ENCODE measurements at regions not wholly inside any gene's neighbourhood (a gene's known extent, or its start where the extent isn't known, plus 50 kb on each side); places are given as distances from the start of the nearest gene placed in this dataset.
"Not testable (repeated sequence)": the region's sequence is repeated elsewhere in the genome, so short reads cannot be mapped to it uniquely, and the experiment has no call there.

DNA sequence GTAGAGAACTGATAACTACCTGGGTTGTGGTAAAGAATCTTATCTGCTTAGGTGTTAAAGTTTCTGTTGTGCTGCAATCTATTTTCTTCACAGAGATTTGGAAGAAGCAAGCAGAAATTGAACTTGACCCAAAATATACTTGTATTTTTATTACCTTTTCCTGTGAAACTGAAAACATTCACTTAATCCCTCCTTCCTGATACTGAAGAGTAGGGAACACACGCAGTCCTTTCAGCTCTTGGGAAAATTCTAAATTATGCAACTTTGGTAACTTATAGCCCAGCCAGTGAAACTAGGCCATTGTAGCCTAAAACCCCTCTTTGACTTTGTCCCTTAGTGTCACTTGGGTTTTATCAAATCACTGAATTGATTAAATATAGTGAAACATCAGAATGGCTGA, 128.4 kb upstream of the MEIS1 start:
- no peak for DNase-seq

DNA sequence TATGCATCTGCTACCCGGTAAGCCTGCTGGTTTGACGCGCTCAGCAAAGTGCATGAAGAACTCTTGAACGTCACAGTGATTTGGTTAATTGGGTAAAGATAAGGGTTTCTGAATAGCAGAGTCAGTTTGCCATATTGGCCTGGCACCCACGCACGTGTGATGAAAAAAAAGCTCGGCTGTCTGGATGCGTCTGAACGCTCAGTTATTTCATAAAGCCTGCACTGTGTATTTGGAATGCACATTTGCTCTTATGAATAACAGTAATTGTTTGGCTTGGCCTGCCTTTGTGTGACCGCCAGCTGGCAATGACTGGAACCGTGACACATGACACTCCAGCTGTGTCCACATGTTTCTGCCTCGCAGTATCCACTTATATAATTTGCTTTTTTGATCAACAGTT, 129.2 kb upstream of the MEIS1 start:
- no peak for DNase-seq

DNA sequence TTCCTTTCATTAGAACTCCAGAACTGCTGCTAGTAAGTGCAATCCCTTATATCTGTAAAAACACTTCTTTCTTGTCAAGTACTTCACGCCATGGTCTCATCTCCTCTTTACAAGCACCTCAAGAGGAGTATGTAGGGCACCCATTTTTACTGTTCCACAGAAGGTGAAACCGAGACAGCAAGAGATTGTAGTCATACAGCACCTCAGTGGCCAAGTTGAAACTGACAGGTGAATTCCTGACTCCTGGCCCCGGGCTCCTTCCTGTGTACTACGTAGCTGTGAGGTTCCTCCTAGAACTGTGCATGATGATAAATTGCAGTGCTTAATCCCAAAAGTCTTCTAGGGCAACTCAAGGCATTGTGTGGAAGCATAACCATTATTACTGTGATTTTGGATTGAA, 131.5 kb upstream of the MEIS1 start:
- no peak for DNase-seq

DNA sequence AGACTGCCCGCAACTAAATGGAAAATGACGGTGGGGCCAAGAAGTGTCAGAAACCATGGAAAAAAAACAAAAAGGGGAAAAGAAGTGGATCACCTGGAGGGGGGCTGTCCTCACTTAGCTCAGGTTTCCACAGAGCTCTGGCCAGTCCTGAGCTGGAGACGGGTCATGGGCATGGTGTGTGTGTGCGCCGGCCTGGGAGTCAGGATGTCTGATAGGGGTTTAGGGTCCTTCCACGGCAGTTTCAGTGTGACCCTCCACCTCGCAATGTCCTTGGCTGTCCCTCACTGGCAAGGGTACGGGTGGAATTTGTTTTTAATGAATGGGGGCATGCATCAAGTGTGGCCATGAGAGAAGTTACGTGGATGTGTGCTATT, 133.2 kb upstream of the MEIS1 start:
- DNase-seq, result no peak

DNA sequence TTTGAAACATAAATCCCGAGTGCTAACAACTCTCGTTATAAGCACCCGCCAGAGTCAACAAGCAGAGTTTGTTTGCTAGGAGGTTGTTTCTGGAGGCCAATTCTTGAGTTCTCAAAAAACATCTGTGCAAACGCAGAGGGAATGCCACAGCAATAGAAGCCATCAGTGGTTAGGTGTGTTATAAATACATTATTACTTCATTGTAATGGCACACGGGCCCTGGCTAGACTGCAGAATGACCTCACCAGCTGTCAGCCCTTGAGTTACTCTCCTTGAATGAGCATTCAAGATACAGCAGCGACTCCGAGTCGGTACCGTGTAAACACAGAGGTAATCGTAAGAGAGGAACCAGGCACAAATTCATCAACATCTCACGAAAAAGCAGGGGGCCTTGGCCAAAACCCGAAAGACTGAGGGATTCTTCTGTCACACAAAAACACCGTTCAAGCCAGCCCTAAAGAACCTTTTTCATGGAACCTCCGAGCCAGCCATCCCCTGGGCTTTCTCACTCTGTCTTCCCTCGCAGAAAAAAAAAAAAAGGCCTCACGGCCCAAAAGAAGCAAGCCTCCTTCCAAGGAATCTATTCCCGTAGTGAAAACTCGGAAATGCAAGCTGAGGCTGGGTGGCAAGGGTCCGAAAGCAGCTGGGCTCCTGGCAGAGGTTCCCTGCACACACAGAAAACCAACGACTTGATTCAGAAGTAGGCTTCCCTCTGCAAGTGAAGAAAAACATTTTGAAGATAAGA, 133.7 kb upstream of the MEIS1 start:
- DNase-seq, result no peak

DNA sequence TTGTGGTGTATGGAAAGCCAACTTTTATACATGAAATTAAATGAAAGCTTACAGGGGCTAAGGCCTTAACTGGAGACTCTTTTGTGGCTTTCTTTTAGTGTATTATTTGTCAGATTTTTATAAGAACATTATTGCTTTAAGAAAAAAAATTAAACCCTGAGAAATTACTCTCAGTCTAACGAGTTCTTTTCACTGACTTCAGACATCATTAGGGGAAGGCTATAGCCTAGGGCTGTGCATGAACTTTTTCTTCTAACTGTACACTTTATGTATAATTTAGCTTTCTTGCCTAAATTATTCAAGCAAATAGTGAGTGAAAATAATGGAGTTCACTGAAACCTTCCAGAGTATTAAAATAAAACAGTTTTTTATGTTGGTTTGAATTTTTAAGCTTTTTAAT, 151.1 kb upstream of the MEIS1 start:
- no peak for DNase-seq

DNA sequence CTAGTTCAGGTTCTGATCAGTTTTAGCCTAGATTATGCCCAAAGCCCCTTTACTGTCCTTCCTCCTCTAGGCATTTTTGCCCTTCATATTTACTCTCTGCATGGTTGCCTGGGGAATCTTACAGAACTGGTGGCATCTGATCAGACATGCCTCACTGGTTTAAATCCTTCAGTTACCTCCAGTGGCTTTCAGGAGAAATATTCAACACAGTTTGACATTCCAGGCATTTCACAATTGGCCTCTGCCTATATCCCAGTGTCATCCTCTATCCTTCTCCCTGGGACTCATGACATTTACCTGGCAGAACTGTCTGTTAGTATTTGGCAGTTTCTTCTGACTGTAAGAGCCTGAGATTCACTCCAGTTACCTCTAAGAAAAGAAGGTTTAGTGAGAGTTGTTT, 152.9 kb upstream of the MEIS1 start:
- DNase-seq, result no peak

DNA sequence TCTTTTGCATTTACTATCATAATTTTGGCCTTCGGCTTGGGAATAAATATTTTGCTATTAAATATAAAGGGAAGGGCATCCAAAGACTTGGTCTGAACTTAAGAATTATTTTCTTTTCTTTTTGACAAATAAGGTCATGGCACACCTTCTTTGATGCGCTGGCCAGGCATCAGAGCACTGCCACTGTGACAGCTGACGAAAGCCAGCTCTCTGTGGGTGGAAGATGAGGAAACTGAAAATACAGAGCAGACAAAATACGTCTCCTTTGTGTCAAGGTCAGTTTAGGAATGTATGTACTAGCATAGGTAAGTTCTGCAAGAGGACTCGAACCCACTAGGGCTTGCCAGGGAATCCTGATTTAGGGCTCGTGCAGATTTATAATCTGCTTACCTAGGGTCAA, 155.9 kb upstream of the MEIS1 start:
- no peak for DNase-seq

DNA sequence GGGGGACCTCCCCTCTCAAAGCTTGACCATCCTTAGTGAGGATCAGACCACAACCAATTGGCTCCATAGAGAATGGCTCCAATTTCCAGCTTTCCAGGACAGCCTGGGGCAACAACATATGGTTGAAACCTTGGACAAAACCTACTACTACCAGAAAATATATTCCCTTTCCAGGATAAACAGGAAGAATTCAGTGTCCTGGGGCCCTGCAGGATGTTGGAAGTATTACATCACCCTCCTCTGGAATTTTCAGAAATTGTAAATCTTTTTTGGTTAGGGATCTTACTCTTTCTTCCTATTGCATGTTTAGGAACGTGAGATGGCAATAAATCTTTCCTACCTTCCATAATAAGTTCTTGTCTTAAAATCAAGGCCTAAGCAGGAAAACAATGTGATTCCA, 158.9 kb upstream of the MEIS1 start:
- no peak for DNase-seq

DNA sequence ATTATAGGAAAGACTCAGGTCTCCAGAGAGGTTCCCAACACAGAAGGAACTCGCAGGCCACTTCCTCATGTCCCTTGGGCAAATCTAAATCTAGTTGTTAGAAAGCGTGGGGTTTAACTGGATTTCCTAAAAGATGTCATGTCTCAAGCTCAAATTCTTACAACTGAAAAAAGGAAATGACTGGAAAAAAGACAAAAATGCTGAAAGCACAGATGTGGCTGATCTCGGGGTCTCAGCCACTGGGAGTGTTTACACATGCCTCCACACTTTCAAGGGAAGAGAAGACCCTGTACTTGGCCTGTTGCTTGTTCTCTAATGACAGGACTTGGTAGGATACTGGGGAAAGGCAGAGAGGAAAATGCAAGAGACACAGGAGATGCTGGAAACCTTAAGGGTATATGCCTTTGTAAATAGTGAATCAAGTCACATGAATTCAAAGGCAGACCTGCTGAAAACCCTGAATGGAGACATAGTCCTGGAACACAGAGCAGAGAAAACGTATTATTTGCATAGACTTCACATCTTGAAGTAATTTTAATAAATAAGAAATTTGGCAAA, 160.9 kb upstream of the MEIS1 start:
- no peak for DNase-seq

DNA sequence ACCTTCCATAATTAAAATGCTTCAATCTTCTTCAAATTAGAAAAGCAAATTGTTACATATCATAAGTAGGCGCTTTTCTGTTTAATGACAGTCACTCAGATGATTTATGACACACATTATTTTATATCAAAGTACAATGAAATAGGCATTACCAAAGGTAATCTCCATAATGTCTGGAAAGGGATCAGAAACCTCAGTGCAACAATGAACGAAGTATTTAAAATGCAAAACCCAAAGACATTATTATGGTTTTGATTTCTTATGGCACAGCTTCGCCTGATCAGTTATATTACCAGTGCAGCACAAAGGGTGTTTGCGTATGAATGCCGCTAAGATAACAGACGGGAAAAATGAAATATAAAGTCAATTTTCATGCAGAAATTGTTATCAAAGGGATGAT, 162.2 kb upstream of the MEIS1 start:
- no peak for DNase-seq

DNA sequence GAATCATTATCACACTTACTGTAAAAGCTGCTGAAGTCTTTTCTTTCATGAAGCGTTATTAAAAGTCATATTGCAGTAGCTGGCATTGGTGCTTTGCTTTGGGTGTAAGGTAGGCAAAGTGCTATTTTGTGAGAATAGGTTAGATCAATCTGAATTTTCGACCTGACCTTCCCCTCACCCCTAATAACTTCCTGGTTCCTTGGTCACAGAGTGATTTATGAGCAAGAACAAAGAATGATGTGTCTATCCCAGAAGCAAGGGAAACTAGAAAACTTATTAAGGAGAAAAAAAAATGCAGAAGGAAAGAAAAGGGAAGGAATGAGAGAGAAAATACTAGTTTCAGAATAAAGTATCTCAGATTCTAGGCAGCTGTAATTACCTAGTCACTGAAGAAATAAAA, 163.1 kb upstream of the MEIS1 start:
- DNase-seq, result no peak

DNA sequence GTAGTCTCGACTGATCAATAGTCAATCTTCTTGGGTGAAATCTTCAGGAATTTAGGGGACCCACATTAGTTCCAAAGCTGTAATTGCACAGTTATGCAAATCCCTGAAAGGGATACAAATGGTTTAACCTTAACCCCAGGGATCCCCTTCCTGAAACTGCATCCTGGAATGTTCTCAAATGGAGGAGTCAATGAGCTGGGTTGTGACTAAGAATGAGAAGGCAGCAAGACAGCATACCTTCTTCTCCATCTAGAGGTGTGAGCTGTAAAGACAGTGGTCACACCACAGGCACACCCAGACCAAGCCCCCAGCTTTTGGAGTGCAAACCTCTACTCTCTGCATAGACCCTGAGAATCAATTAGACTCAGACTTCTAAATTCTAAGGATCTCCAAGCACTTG, 164.7 kb upstream of the MEIS1 start:
- DNase-seq, result no peak

DNA sequence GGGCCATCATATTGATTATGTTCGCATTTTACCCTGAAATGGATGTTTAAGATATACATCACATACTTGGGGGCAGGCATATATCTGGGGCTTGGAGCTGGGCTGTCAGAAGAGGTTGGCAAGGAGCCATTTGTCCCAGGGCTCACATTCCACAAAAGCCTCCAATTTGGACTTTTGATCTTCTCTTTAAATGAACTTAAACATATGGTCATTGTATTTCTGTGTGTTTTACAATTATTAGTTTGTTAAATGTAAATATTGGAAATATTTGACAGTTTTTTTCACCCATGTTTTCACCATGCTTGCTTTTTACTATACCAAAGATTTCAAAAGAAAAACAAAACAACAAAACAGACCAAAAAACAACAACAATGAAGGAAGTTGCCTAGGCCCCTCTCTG, 165.8 kb upstream of the MEIS1 start:
- no peak for DNase-seq

DNA sequence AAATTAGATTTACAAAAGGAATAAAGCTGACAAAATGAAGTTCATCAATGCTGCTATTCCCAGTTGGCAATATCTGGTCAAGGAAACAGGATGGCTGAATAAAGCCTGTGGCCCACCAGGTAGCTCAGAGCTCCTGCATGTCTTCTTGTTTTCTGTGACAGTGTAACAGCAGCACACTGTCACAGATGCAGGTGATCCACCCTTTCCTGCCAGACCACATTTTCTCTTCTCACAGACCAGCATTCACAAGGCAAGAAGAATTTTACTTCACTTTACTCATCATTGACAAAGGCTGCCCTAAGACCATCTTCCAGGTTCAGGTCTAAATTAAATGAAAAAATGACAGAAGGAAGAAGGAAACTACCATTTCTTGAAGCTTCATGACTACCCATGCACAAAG, 166.2 kb upstream of the MEIS1 start:
- DNase-seq, result no peak

DNA sequence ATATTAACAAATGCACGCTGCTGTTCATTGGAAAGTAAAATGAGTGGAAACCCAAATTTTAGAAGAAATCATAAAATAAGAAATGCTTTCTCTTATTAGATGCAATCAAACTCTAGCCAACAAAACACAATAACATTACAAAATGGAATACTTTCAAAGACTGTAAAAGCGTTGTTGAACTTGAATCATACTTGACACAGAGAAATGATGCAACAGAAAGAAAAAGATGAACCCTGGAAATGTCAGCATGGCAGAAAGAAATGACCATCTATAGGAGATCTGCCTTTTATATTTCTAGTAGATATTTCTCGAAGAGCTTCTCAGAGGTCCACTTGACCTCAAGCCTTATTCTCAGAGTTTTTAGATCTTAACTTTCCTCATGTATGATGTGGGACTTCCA, 170.6 kb upstream of the MEIS1 start:
- no peak for DNase-seq

DNA sequence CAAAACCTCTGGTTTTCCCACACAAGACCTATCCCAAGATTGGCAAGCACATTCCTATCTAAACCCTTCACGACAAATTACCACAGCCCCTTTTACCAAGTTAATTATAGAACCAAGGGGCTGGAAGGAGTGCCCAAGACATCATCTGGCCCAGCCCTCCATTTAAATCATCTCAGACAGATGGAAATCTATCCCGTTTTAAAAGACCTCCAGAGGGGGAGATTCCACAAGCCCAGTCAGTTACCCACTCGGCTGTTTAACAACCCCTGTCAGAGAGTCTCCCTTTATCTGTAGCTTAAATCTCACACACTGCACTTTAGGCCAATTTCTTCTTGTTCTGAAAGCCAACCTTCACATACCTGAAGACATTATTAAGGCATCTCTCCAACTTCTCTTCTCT, 179.1 kb upstream of the MEIS1 start:
- no peak for DNase-seq

DNA sequence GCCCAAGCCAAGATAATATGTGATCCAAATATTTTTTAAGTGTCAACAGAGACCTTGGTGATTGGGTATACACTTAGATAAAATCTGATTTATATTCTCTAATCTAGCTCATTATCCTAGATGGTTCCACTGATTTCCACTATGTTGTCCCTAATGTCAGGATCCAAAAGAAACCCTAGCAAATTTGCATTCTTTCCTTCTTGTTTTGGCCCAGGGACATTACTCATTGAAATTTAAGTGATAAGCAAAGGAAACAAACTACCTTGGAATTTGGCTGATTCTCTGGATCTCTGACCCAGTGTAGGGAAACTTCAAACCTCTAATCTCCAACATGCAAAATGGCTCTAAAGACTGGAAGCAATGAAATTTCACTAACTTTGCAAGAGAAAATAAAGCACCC, 179.8 kb upstream of the MEIS1 start:
- no peak for DNase-seq

DNA sequence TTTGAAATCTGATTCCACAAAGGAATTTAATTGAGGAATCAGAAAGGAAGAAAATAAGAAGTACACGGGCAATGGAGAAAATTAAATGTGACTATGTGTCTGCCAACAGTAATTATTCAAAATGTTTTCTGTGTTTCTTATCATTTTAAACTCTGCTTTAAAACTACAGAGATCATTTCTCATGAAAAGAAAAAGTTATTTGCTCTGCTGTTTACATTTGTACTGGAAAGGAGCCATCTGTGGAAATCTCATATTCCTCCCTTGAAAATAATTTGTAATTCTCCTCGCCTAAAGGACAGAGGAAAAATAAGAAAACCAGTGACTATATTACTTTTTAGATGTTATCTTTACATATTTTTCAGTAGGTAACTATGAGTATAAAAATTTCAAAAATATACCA, 181.9 kb upstream of the MEIS1 start:
- DNase-seq, result no peak

DNA sequence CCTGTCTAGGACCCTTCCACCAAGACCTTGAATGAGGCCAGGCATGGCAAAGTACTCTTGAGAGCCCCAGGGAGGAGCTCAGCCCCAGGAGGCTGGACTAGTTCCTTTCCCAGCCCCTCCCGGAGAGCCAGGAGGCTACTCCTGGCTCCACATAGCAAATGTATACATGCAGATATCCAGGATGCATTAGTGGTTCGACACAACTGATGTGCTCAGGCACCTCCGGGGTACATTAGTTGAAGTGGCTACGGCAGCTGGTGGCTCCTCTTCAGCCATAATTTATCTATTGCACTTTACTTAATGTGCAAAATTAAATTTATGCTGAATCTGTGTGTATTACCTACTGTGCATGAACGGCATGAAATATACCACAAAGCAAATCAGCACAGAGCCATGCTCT, 182.8 kb upstream of the MEIS1 start:
- DNase-seq, result no peak

DNA sequence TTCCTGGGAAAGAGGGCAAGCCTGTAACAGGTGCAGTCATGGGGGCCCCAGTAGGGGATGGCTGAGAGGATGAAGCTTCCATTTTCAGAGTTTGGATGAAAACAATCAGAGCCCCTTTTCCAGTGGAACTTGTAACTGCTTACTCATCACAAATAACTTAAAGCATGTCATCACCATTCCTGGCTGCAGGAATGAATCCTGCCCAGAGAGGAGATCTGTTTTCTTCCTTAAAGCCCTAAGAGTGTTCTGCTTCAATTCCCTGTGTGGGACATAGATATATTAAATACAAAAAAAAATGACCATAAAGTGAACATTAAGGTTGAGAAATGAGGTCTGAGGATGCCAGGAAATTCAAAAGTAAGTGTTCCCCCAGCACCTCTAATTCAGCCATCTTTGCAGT, 183.4 kb upstream of the MEIS1 start:
- DNase-seq, result no peak

DNA sequence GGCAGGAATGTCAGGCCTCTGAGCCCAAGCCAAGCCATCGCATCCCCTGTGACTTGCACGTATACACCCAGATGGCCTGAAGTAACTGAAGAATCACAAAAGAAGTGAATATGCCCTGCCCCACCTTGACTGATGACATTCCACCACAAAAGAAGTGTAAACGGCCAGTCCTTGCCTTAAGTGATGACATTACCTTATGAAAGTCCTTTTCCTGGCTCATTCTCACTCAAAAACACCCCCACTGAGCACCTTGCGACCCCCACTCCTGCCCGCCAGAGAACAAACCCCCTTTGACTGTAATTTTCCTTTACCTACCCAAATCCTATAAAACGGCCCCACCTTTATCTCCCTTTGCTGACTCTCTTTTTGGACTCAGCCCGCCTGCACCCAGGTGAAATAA, 185.8 kb upstream of the MEIS1 start:
- DNase-seq, result not testable (repeated sequence)

DNA sequence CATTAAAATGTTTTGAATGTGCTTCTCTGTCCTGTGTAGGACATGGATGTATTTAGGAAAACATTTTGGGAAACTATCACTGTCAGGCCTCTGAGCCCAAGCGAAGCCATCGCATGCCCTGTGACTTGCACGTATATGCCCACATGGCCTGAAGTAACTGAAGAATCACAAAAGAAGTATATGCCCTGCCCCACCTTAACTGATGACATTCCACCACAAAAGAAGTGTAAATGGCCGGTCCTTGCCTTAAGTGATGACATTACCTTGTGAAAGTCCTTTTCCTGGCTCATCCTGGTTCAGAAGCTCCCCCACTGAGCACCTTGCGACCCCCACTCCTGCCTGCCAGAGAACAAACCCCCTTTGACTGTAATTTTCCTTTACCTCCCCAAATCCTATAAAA, 191.1 kb upstream of the MEIS1 start:
- DNase-seq, result not testable (repeated sequence)

DNA sequence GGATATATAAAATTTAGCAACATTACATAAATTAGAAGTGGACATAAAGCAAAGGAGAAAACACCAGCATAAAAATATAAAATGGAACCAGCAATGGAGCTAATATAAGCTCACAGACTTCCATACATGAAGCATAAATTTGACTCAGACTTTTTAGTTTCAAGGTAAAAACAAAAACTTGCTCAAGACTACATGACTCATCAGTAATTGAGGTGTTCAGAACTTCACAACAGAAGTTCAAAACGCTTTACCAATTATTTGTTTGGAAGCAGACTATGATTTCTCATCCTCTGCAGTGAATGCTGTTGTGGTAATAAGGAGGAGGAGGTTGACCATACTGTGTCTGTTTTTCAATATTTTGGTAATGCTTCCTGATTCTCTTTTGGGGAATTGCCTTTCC, 192.0 kb upstream of the MEIS1 start:
- not testable (repeated sequence) for DNase-seq

DNA sequence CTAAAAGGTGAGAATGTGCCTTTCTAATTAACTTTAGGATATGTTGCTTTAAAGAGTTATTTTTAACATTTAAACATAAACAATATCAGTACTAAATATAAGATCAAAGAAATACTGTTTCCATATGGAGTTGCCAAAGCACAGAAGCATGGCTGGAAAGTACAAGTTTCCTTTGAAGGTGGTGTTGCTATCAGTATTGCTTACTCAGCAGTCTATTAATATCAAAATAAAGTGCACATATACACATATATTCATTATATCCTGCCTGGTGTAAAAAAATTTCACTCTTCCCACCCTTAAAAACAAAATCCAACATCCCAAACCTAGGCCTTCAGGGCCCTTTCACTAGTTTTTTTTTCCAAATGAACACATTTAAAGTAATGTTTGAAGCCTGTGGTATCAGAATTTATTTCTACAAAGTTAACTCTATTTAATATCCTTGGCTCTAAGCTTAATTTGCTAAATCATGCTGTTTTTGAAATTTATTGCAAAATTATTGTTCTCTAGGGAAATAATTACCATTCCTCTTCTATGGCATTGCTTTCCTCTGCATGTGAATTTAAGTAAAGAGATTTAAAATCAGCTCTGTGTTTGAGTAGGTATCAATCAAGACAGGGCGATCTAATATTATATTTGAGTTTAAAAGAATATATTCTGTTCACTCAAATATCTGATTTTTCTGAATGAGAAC, 192.7 kb upstream of the MEIS1 start:
- no peak for DNase-seq
